WTC11 (cell line): ENCODE measurements at regions not wholly inside any gene's neighbourhood (a gene's known extent, or its start where the extent isn't known, plus 50 kb on each side); places are given as distances from the start of the nearest gene placed in this dataset.

ENCODE experiments used
- ATAC-seq: fragments of 200-7000 bp; cut with Tn5 transposase; 2 replicates; pipeline ENCODE4 v1.10.0; 2021; ENCODE audit warnings: mild to moderate bottlenecking, moderate library complexity
- CTCF ChIA-PET: fragments of 300-600 bp; sonication (Branson Sonifier 250); formaldehyde crosslinking; loops from one replicate; lab custom pipeline; 2021; ENCODE audit warnings: antibody characterized with exemption; lab: Charles Lee
- POLR2A ChIA-PET: fragments of 350-600 bp; sonication (Branson Sonifier 250); formaldehyde crosslinking; loops from one replicate; lab custom pipeline; 2021; ENCODE audit warnings: antibody characterized with exemption; lab: Charles Lee
- DNase-seq: peaks from one replicate; pipeline ENCODE4 v3.0.0; 2021; ENCODE audit warnings: low spot score
- H3K27ac Mint-ChIP-seq: 2 replicates; pipeline ENCODE4 v1.8.0; 2021; ENCODE audit warnings: mixed read lengths
- H3K27me3 Mint-ChIP-seq: 2 replicates; pipeline ENCODE4 v1.8.0; 2021; ENCODE audit warnings: low read depth, mild to moderate bottlenecking, moderate library complexity, mixed read lengths
- H3K36me3 Mint-ChIP-seq: 2 replicates; pipeline ENCODE4 v1.8.0; 2021; ENCODE audit warnings: mixed read lengths
- H3K4me1 Mint-ChIP-seq: 2 replicates; pipeline ENCODE4 v1.8.0; 2022; ENCODE audit warnings: mixed read lengths
- H3K4me3 Mint-ChIP-seq: 2 replicates; pipeline ENCODE4 v1.8.0; 2021; ENCODE audit warnings: mild to moderate bottlenecking, moderate library complexity, mixed read lengths
- H3K9me3 Mint-ChIP-seq: 2 replicates; pipeline ENCODE4 v1.8.0; 2021; ENCODE audit warnings: mixed read lengths
- AR ChIP-seq: fragments of 250-450 bp; sonication (Bioruptor Pico); IDR thresholded peaks from 2 replicates; pipeline ENCODE4 v1.9.0; 2021; ENCODE audit warnings: mild to moderate bottlenecking
- CBFB ChIP-seq: sonication (generic); formaldehyde crosslinking; IDR thresholded peaks from 2 replicates; pipeline ENCODE4 v1.8.1; 2022; ENCODE audit warnings: mild to moderate bottlenecking, low read depth, missing genetic modification reagents
- E2F4 ChIP-seq: sonication (generic); formaldehyde crosslinking; IDR thresholded peaks from 2 replicates; pipeline ENCODE4 v1.8.1; 2022; ENCODE audit warnings: low read depth, mild to moderate bottlenecking, moderate library complexity, missing genetic modification reagents, borderline replicate concordance
- ESRRA ChIP-seq: sonication (generic); formaldehyde crosslinking; IDR thresholded peaks from 2 replicates; pipeline ENCODE4 v1.8.1; 2022; ENCODE audit warnings: mild to moderate bottlenecking, missing genetic modification reagents, borderline replicate concordance
- FOXK1 ChIP-seq: sonication (generic); formaldehyde crosslinking; IDR thresholded peaks from 2 replicates; pipeline ENCODE4 v1.8.0; 2022; ENCODE audit warnings: mild to moderate bottlenecking, moderate library complexity, missing genetic modification reagents
- FOXP4 ChIP-seq: sonication (generic); formaldehyde crosslinking; IDR thresholded peaks from 2 replicates; pipeline ENCODE4 v1.8.0; 2022; ENCODE audit warnings: mild to moderate bottlenecking, missing genetic modification reagents
- HMGA2 ChIP-seq: fragments of 250-450 bp; sonication (Bioruptor Pico); IDR thresholded peaks from 2 replicates; pipeline ENCODE4 v1.4.0; 2021; ENCODE audit warnings: mild to moderate bottlenecking, moderate library complexity
- HMGXB4 ChIP-seq: sonication (generic); formaldehyde crosslinking; IDR thresholded peaks from 2 replicates; pipeline ENCODE4 v1.8.1; 2023; ENCODE audit warnings: mild to moderate bottlenecking, moderate library complexity, missing genetic modification reagents
- KAT7 ChIP-seq: sonication (generic); formaldehyde crosslinking; IDR thresholded peaks from 2 replicates; pipeline ENCODE4 v1.8.1; 2023; ENCODE audit warnings: missing genetic modification reagents, mild to moderate bottlenecking, borderline replicate concordance
- MLX ChIP-seq: sonication (generic); formaldehyde crosslinking; IDR thresholded peaks from 2 replicates; pipeline ENCODE4 v1.8.1; 2023; ENCODE audit warnings: mild to moderate bottlenecking, missing genetic modification reagents, moderate library complexity
- MYBL2 ChIP-seq: sonication (generic); formaldehyde crosslinking; IDR thresholded peaks from 2 replicates; pipeline ENCODE4 v1.8.1; 2023; ENCODE audit warnings: mild to moderate bottlenecking, moderate library complexity, missing genetic modification reagents
- NR2C2 ChIP-seq: sonication (generic); formaldehyde crosslinking; IDR thresholded peaks from 2 replicates; pipeline ENCODE4 v1.8.0; 2022; ENCODE audit warnings: mild to moderate bottlenecking, missing genetic modification reagents
- RORB ChIP-seq: fragments of 250-450 bp; sonication (Bioruptor Pico); IDR thresholded peaks from 2 replicates; pipeline ENCODE4 v1.9.0; 2021; ENCODE audit warnings: mild to moderate bottlenecking
- SMAD4 ChIP-seq: sonication (generic); formaldehyde crosslinking; IDR thresholded peaks from 2 replicates; pipeline ENCODE4 v1.8.0; 2022; ENCODE audit warnings: mild to moderate bottlenecking, missing genetic modification reagents
- USF2 ChIP-seq: sonication (generic); formaldehyde crosslinking; IDR thresholded peaks from 2 replicates; pipeline ENCODE4 v1.8.1; 2023; ENCODE audit warnings: mild to moderate bottlenecking, missing genetic modification reagents, moderate library complexity
- ZBTB21 ChIP-seq: sonication (generic); formaldehyde crosslinking; IDR thresholded peaks from 2 replicates; pipeline ENCODE4 v1.8.1; 2023; ENCODE audit warnings: mild to moderate bottlenecking, missing genetic modification reagents, borderline replicate concordance
- ZMAT4 ChIP-seq: fragments of 250-450 bp; sonication (Bioruptor Pico); IDR thresholded peaks from 2 replicates; pipeline ENCODE4 v1.9.0; 2021; ENCODE audit warnings: mild to moderate bottlenecking
- ZNF121 ChIP-seq: sonication (generic); formaldehyde crosslinking; IDR thresholded peaks from 2 replicates; pipeline ENCODE4 v1.8.0; 2023; ENCODE audit warnings: missing genetic modification reagents
- TF ChIP-seq, protein P1 (sequence below): fragments of 250-450 bp; sonication (Bioruptor Pico); IDR thresholded peaks from 2 replicates; pipeline ENCODE4 v1.8.0; 2021; ENCODE audit warnings: mild to moderate bottlenecking
- TF ChIP-seq, protein P2 (sequence below): sonication (generic); formaldehyde crosslinking; IDR thresholded peaks from 2 replicates; pipeline ENCODE4 v1.8.0; 2023; ENCODE audit warnings: mild to moderate bottlenecking, missing genetic modification reagents

DNA sequence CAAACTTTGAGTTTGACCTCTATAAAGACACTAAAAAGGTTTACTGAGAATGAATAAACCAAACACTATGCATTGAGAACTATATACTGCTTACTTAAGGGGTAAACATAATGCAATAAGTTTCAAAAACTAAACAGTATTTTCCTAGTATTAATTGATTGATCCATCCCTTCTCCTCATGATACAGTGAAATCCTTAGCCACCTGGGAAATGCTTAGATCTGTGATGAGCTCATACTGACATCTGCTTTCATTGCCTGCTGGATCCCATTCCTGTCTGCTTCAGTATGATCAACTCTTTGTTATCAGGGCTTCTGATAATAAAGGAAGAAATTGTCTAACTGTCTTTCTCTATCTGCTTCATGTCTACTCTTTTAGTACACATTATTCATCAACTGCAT, 74.9 kb upstream of the UBE2E3 start (continued):
- TF ChIP-seq, protein P1, sequence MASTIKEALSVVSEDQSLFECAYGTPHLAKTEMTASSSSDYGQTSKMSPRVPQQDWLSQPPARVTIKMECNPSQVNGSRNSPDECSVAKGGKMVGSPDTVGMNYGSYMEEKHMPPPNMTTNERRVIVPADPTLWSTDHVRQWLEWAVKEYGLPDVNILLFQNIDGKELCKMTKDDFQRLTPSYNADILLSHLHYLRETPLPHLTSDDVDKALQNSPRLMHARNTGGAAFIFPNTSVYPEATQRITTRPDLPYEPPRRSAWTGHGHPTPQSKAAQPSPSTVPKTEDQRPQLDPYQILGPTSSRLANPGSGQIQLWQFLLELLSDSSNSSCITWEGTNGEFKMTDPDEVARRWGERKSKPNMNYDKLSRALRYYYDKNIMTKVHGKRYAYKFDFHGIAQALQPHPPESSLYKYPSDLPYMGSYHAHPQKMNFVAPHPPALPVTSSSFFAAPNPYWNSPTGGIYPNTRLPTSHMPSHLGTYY, result no peak
- TF ChIP-seq, protein P2, sequence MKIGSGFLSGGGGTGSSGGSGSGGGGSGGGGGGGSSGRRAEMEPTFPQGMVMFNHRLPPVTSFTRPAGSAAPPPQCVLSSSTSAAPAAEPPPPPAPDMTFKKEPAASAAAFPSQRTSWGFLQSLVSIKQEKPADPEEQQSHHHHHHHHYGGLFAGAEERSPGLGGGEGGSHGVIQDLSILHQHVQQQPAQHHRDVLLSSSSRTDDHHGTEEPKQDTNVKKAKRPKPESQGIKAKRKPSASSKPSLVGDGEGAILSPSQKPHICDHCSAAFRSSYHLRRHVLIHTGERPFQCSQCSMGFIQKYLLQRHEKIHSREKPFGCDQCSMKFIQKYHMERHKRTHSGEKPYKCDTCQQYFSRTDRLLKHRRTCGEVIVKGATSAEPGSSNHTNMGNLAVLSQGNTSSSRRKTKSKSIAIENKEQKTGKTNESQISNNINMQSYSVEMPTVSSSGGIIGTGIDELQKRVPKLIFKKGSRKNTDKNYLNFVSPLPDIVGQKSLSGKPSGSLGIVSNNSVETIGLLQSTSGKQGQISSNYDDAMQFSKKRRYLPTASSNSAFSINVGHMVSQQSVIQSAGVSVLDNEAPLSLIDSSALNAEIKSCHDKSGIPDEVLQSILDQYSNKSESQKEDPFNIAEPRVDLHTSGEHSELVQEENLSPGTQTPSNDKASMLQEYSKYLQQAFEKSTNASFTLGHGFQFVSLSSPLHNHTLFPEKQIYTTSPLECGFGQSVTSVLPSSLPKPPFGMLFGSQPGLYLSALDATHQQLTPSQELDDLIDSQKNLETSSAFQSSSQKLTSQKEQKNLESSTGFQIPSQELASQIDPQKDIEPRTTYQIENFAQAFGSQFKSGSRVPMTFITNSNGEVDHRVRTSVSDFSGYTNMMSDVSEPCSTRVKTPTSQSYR (CRISPR knock-in tag), result no peak
- TF ChIP-seq SMAD4 (no peak), AR (CRISPR knock-in tag) (no peak), KAT7 (no peak), MYBL2 (CRISPR knock-in tag) (no peak), USF2 (CRISPR knock-in tag) (no peak)

DNA sequence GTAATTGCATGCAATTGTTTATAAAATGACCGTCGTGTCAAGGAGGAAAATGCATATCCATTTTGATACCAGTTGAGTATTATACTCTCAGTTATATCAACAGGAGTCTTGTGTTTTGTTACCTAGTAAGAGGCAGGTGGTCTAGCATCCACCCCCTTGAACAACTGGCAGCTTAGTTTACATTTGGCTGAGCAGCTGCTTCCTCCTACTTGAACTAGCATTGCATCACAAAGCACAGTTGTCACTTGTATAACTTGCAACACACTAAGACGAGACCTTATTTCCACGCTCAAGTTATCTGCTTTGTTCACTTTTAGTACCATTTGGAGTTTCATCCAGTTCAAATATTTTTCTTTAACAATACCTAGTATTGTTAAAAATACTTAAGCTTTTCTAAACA, 75.4 kb upstream of the UBE2E3 start:
- peak; percentile 92 for ATAC-seq
- Mint-ChIP-seq H3K4me1 (peaks cover 63% of the 10 kb centered on the region), H3K27me3 (no peaks in the 10 kb centered on the region), H3K4me3 (no peak overlapping the region), H3K27ac (no peak overlapping the region), H3K36me3 (no peaks in the 10 kb centered on the region)
- CTCF ChIA-PET, result no interaction called here
- TF ChIP-seq ZBTB21 (no peak), CBFB (CRISPR knock-in tag) (0 out of 2 replicates have a peak, but pooled peaks have one; percentile 47), RORB (CRISPR knock-in tag) (no peak), NR2C2 (CRISPR knock-in tag) (no peak), HMGXB4 (no peak), MLX (CRISPR knock-in tag) (no peak), FOXK1 (CRISPR knock-in tag) (0 out of 2 replicates have a peak, but pooled peaks have one; percentile 67)
- TF ChIP-seq, all 79 proteins: peak for 2
- POLR2A ChIA-PET, result interaction anchor here (1.6 kb wide), 1 partner anchor 76 kb away, joined by 5 read pairs; the partner anchor contains the start of gene UBE2E3
- H3K9me3 Mint-ChIP-seq, result no peaks in the 10 kb centered on the region
- DNase-seq, result no peak

- ATAC-seq, result peak; percentile 52
- no peak for TF ChIP-seq ESRRA (CRISPR knock-in tag)
- no peak for TF ChIP-seq NR2C2 (CRISPR knock-in tag)
- TF ChIP-seq ZMAT4 (CRISPR knock-in tag), result no peak
- no peak for TF ChIP-seq KAT7
- no peak for TF ChIP-seq E2F4 (CRISPR knock-in tag)
- no peak for TF ChIP-seq FOXP4 (CRISPR knock-in tag)
- TF ChIP-seq HMGA2 (CRISPR knock-in tag), result no peak
- no peak for TF ChIP-seq ZNF121 (CRISPR knock-in tag)
- ChIA-PET POLR2A (no interaction called here), CTCF (no interaction called here)
- Mint-ChIP-seq H3K27me3 (no peaks in the 10 kb centered on the region), H3K9me3 (no peaks in the 10 kb centered on the region), H3K36me3 (no peaks in the 10 kb centered on the region), H3K4me3 (no peak overlapping the region), H3K27ac (no peak overlapping the region), H3K4me1 (peaks cover 40% of the 10 kb centered on the region)
- no peak for DNase-seq
Observed at GRCh38 chr2:180901331-180901730, 79.1 kb upstream of the UBE2E3 start.
